Heart right ventricle (tissue), 16 donors: ENCODE measurements at regions not wholly inside any gene's neighbourhood (a gene's known extent, or its start where the extent isn't known, plus 50 kb on each side); places are given as distances from the start of the nearest gene placed in this dataset.
A peak's percentile ranks its signal among the peaks of the same experiment; 100 is the strongest.

ENCODE experiments used
- ATAC-seq, 8 donors: fragments of 200-7000 bp; cut with Tn5 transposase; one replicate each; pipeline ENCODE4 v1.9.1; 2020; ENCODE audit warnings: mild to moderate bottlenecking in 8 of 8, moderate library complexity in 8 of 8, moderate number of reproducible peaks in 1 of 8
- DNase-seq, 2 donors: peaks; one replicate each; pipeline ENCODE4 v3.0.0-alpha.2; 2020
- H3K27ac ChIP-seq, 10 donors: fragments of 200-600 bp; sonication (generic) in 2 of 10; one replicate each; pipeline versions ENCODE4 v1.5.0 to v1.8.0; 2020 to 2022; ENCODE audit warnings: mild to moderate bottlenecking in 3 of 10
- H3K27me3 ChIP-seq, 7 donors: fragments of 200-600 bp; one replicate each; pipeline ENCODE4 v1.8.0; 2021 to 2022; ENCODE audit warnings: mild to moderate bottlenecking in 2 of 7
- H3K36me3 ChIP-seq, 9 donors: fragments of 200-600 bp; sonication (generic) in 1 of 9; one replicate each; pipeline versions ENCODE4 v1.5.0 to v1.8.0; 2020 to 2022; ENCODE audit warnings: mild to moderate bottlenecking in 2 of 9
- H3K4me1 ChIP-seq, 9 donors: fragments of 200-600 bp; sonication (generic) in 1 of 9; one replicate each; pipeline versions ENCODE4 v1.5.0 to v1.8.0; 2020 to 2022; ENCODE audit warnings: mild to moderate bottlenecking in 4 of 9
- H3K4me3 ChIP-seq, 10 donors: fragments of 200-600 bp; sonication (generic) in 2 of 10; one replicate each; pipeline versions ENCODE4 v1.5.0 to v1.8.0; 2020 to 2022; ENCODE audit warnings: mild to moderate bottlenecking in 7 of 10, moderate library complexity in 2 of 10
- H3K9me3 ChIP-seq, 11 donors: fragments of 200-600 bp in 10 of 11; sonication (generic) in 2 of 11; one replicate each; pipeline versions ENCODE4 v1.5.0 to v1.8.0; 2013 to 2022; ENCODE audit warnings: mild to moderate bottlenecking in 2 of 11, control low read depth in 1 of 11, moderate library complexity in 1 of 11
- CTCF ChIP-seq, 9 donors: fragments of 200-600 bp; sonication (generic) in 2 of 9; IDR thresholded peaks; one replicate each; pipeline versions ENCODE4 v1.5.0 to v1.8.0; 2021 to 2022; ENCODE audit warnings: antibody characterized with exemption in 9 of 9, mild to moderate bottlenecking in 5 of 9, moderate library complexity in 1 of 9
- WGBS, 2 donors: extraction: QIAGEN DNeasy Blood & Tissue Kit; methylation state at CpG; one replicate each; pipeline ENCODE4 v1.1.7; 2013; ENCODE audit warnings: inconsistent platforms in 1 of 2; 5-methylcytosine and 5-hydroxymethylcytosine counted together
- intact Hi-C, 10 donors: fragments of 100-400 bp; cut with DNase I; formaldehyde crosslinking; loops; one replicate each; pipeline versions ENCODE4 v1.11.1 to v1.14.2; 2022
- donor health status: Arrhythmogenic right ventricular cardiomyopathy.
- donor health status: ischemic (EF 13 %, LVEDD 7.1; RV severe dilation, severe dysfunction).
- donor health status: healthy with polysubstance abuse.
- donor health status: DM: no; HTN: yes; CAD: no.
- donor health status: DM: no; HTN: no; CAD: no.
- donor health status: ischemic (EF 25% LVEDD 6.9; RV normal size, moderate dysfunction).
- donor health status: ischemic (EF 25% LVEDD 5.7; RV mildly dilated, moderate dysfunction).
- donor health status: healthy.
- donor health status: DM: yes; HTN: yes; CAD: no.
- donor health status: Ischemic cardiomyopathy.
- donor health status: ischemic (EF 35%, LVEDD 5.7; RV mildly dilated, moderate dysfunction).
- donor health status: nonischemic (EF 11% LVEDD 7.7; RV severe dilation, severe dysfunction).
- donor health status: DM: yes; HTN: yes; CAD: no.
- donor health status: PGD.
- donor health status: ischemic (EF 29% LVEDD 5.4; RV normal size, mild dysfunction).
- donor health status: nonischemic (EF 23%, LVEDD 6.1; RV moderate dilation, normal function).

- no peak overlapping the region for H3K4me3 ChIP-seq
- TF ChIP-seq CTCF (IDR thresholded peaks at IDR 0.05) = peak in 1 of 9 donors; percentile 9
- no peaks in the 10 kb centered on the region for H3K27me3 ChIP-seq
- no peaks in the 10 kb centered on the region for H3K9me3 ChIP-seq
- H3K4me1 ChIP-seq = no peaks in the 10 kb centered on the region
- DNase-seq (peak in 1 of 2 donors; percentile 8), ATAC-seq (no peak)
- WGBS, 2 donors = 34% methylated on average over 5 to 9 of the region's 9 CpGs
- intact Hi-C loops = no loop called here
- H3K36me3 ChIP-seq = no peaks in the 10 kb centered on the region
- no peak overlapping the region for H3K27ac ChIP-seq
Measured at GRCh38 chrX:22666441-22666840, 333.3 kb upstream of the DDX53 start.

- Histone ChIP-seq H3K4me3 (no peak overlapping the region), H3K4me1 (no peaks in the 10 kb centered on the region), H3K27me3 (no peaks in the 10 kb centered on the region), H3K36me3 (no peaks in the 10 kb centered on the region), H3K9me3 (no peaks in the 10 kb centered on the region), H3K27ac (no peak overlapping the region)
- 86 to 92% methylated on average over 3 of the region's 3 CpGs for WGBS, 2 donors
- no peak for TF ChIP-seq CTCF (IDR thresholded peaks at IDR 0.05)
- ATAC-seq (no peak), DNase-seq (no peak)
- intact Hi-C loops = no loop called here
Measured at GRCh38 chrX:22674932-22675331, 324.8 kb upstream of the DDX53 start.

GRCh38 chrX:22686138-22686541 is 313.6 kb upstream of the DDX53 start:
- Histone ChIP-seq H3K9me3 (peaks cover 0 to 3% (median 0%) of the 10 kb centered on the region in 11 donors), H3K36me3 (no peaks in the 10 kb centered on the region), H3K27me3 (no peaks in the 10 kb centered on the region), H3K4me1 (no peaks in the 10 kb centered on the region), H3K27ac (no peak overlapping the region), H3K4me3 (no peak overlapping the region)
- 33 to 36% methylated on average over 7 of the region's 7 CpGs for WGBS, 2 donors
- ATAC-seq (peak in 3 of 8 donors; percentile 23 to 52 (median 35)), DNase-seq (peak; percentile 13 to 31)
- intact Hi-C loops = no loop called here
- TF ChIP-seq CTCF (IDR thresholded peaks at IDR 0.05) = no peak

GRCh38 chrX:22689290-22689689 is 310.5 kb upstream of the DDX53 start:
- DNase-seq = no peak
- no peaks in the 10 kb centered on the region for H3K27me3 ChIP-seq
- no peak overlapping the region for H3K4me3 ChIP-seq
- no peaks in the 10 kb centered on the region for H3K36me3 ChIP-seq
- no peaks in the 10 kb centered on the region for H3K9me3 ChIP-seq
- no peak for ATAC-seq
- no peak overlapping the region for H3K27ac ChIP-seq
- H3K4me1 ChIP-seq = no peaks in the 10 kb centered on the region
- intact Hi-C loops = no loop called here
- TF ChIP-seq CTCF (IDR thresholded peaks at IDR 0.05) = no peak

GRCh38 chrX:22690116-22690515 is 309.6 kb upstream of the DDX53 start:
- Histone ChIP-seq H3K36me3 (no peaks in the 10 kb centered on the region), H3K27ac (no peak overlapping the region), H3K9me3 (no peaks in the 10 kb centered on the region), H3K27me3 (no peaks in the 10 kb centered on the region), H3K4me1 (no peaks in the 10 kb centered on the region), H3K4me3 (no peak overlapping the region)
- no peak for TF ChIP-seq CTCF (IDR thresholded peaks at IDR 0.05)
- DNase-seq (peak in 1 of 2 donors; percentile 6), ATAC-seq (peak in 1 of 8 donors; percentile 52)
- WGBS, 2 donors = 31 to 41% methylated on average over 5 of the region's 5 CpGs
- intact Hi-C loops = no loop called here
